NCI-H128 (cell line): ENCODE measurements at regions not wholly inside any gene's neighbourhood (a gene's known extent, or its start where the extent isn't known, plus 50 kb on each side); places are given as distances from the start of the nearest gene placed in this dataset.

Experiments used
- DNase-seq: peaks from one replicate; lab custom pipeline; 2025; ENCODE audit not compliant: unreplicated experiment; lab: John Stamatoyannopoulos, UW

DNA sequence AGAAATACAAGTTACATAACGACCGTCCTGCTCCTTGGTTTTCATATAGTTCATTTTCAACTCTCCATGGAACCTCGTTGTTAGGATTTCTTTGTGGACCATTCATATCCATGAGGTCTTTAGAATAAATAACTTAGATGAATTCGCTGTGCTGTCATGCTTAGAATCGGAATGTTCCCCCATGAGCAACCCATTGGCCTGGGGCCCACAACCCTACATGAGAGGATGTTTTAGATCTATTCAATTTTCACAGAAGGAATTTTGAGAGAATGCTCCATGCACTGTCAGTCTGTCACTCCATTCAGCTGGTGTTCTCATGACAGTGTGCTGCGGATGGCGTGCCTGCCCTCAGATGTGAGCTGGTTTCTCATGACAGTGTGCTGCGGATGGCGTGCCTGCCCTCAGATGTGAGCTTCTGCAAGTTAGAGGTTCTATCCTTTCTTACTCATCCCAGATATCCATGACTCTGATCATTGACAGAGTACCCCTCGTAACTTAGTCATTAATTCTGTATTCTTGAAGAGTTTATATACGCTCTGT is 1193.1 kb downstream of the EFNB2 start:
- no peak for DNase-seq

DNA sequence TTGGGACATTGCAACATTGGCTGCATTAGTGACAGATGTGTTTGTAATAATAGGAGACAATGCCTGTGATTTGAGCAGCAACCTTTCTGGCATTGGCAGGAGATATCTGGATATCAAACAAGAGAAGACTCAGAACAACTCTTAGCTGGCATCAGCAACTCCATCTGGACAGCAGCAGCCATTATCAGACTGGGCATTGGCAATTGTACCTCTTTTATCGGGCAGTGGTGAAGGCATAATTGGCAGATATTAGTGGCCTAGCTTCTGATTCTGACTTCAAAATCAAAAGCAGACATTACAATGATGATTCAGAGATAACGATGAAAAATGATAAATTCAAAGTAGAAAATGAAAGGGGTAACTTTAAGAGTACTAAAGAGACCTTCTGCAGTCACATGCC is 1193.7 kb downstream of the EFNB2 start:
- no peak for DNase-seq

GRCh38 chr13:105341256-105341655 is 1194.2 kb downstream of the EFNB2 start:
- DNase-seq = no peak

- no peak for DNase-seq
These were observed 1195.3 kb downstream of the EFNB2 start for GRCh38 chr13:105340061-105340606.

GRCh38 chr13:105338773-105339172 is 1196.7 kb downstream of the EFNB2 start:
- DNase-seq = no peak

GRCh38 chr13:105338006-105338405 is 1197.5 kb downstream of the EFNB2 start:
- DNase-seq = no peak

DNA sequence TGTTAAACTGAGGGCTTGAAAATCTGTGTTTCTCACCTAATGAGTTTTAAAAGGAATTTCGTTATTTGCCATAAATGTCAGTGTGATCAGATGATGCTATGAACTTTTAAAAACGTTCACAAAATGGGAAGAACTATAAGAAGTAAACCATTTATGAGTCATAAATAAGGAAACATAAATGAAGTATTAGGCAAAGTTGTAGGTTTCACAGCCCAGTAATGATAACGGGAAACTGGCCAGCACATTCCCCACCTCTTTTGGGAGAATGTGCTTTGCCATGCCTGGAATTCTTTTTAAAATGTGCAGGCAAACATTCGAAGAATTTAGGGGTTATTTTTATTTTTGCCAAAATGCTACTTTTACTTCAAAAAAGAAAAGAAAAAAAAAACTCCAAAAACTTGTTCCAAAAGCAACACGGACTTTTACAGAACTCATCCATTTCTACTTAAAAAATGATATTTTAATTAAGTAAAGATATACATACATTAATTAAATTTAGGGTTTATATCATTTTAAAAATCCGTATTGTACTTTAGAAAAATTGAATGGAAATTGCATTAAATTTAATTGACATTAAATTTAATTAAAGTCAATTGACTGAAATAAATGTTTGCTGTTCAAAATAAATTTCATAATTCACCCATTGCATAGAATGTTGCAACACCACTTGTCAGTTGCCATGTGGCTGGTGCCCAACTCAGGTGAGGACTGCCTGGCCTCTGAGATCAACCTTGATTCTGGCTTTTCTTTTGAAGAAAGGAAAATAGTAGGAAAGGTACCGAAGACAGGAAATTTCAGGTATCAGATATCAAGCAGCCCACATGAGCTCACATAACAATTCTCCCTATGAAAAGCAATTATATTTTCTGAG is 1198.5 kb downstream of the EFNB2 start:
- no peak for DNase-seq

DNA sequence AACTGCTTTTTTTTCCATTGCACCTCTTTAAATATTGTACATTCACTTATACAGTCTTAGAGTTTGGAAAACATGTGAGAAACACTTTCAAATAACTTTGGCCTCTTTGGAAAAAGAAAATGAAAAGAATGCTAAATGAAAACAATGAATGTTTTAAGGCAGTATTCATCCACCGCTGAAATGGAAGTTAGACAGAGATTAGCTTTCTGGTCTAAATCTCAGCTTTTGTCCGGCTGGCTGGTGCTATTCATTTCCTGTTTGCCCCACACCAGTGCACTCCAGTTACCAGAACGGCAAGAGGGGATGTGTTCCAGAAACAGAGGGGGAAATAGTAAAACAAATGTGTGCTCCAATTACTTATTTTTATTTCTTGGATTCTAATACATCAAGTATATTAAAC is 1201.3 kb downstream of the EFNB2 start:
- no peak for DNase-seq

DNA sequence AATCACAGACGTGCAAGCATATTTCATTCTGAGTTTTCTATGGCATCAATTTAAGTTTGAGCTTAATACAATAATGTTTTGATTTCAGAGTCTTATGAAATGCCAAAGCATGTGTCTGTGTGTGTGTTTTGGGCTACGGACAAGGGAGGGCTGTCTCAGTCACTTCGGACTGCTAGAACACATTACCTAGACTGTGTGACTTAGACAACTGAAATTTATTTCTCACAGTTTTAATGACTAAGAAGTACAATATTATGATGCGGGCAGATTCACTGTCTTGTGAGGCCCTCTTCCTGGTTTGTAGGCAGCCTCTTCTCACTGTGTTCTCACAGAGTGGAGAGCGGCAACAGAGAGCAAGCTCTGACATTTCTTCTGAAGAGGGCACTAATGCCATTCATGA is 1202.0 kb downstream of the EFNB2 start:
- no peak for DNase-seq

DNA sequence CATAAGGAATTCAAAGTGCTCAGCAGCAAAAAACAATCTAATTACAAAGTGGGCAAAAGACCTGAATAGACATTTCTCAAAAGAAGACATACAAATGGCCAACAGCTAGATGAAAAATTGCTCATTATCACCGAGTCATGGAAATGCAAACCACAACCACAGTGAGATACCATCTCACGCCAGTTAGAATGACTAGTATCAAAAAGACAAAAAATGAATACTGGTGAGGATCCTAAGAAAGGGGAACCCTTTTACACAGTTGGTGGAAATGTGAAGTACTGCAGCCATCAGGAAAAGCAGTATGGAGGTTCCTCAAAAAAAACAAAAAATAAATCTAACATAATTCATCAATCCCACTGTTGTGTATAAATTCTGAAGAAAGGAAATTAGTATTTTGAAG is 1206.1 kb downstream of the EFNB2 start:
- no peak for DNase-seq

DNA sequence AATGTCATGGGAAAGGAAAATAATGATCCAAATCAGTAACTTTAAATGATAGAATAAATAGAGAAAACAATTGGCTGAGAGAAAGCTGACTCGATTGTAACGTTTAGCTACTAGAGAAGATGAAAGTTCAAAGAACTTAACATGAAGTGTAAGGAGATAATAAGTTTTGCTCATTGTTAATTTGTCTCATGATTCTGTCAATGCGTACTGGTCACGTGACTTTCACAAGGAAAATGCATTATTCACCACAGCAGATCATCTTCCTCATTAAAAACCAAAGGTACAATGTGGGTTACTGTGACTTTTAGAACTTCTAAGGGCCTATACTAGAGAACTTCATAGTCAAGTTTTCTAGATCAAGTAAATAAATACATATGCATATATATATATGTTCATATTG is 1207.2 kb downstream of the EFNB2 start:
- no peak for DNase-seq

DNA sequence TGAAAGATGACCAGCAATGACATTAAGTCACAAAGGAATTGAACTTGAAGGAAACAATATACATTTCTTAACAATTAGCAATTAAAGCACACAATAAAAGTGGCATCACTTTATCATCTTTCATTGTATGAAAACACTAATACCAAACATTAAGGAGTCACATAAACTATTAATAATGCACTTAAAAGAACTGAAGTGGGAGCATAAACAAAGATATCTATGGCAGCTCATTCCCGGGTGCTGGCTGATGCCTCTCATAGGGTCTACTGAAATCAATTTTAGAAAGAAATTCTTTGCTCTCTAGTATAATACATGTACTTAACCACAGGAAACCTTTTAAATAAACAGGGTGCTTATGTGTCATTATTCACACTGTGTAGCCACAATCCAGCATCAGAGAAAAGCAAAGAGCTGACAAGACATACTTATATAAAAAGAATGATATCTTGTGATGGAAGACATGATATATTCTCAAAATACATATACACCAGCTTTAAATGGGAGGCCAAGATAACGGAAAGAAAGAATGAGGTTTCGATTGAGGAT is 1207.8 kb downstream of the EFNB2 start:
- DNase-seq = peak; percentile 29

DNA sequence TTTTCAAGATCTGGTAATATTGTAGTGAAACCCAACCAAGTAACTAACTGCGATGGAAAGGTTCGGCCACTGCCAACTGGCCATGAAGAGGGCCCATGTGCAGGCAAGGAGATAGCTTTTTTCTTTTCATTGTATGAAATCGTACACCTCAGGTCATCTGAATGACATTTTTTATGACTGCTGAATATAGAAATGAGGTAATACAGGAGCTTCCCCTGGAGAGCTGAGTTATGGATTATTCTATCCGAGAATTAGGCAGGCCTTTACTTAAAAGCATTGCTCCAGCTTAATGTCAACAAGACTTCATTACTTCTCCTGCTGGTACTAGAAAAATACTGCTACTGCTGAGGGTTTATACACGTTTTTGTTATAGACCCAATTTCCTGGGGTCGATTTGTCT is 1215.6 kb downstream of the EFNB2 start:
- DNase-seq = no peak

DNA sequence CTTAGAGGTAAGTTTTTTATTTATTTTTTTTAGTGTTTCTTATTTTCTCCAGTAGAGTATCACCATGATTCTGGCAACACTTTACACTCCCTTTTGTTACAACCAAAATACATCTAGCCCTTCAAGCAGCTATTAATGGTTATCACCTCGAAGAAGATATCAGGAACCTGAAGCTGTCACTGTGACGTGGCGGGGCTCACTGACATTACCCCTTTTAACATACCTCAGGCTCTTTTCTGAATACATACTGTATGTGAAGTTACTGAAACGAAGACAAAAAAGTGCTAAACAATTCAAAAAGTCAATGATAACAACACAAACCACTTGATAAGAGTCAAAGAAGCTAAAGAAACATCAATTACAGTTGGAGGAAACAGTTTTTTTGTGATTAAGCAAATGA is 1218.7 kb downstream of the EFNB2 start:
- DNase-seq = no peak

DNA sequence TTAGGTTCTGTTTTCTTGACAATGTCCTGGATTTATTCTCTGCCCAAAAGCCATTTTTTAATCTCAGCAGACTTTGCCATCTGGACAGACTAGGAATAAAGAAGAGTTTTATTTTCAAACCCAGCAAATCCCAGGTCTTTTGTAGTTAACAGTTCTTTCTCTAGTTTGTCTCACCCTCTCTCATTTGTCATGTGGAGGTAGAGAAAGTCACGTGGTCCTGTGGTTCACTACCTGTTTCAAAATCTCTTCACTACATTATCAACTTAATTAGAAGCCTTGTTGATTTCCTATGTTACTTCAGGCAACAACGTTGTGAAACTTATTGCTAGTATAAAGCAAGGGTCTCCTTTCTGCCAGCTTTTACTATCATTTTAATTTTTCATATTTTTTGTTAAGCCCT is 1222.6 kb downstream of the EFNB2 start:
- DNase-seq = no peak

GRCh38 chr13:105311094-105311493 is 1224.4 kb downstream of the EFNB2 start:
- no peak for DNase-seq

DNA sequence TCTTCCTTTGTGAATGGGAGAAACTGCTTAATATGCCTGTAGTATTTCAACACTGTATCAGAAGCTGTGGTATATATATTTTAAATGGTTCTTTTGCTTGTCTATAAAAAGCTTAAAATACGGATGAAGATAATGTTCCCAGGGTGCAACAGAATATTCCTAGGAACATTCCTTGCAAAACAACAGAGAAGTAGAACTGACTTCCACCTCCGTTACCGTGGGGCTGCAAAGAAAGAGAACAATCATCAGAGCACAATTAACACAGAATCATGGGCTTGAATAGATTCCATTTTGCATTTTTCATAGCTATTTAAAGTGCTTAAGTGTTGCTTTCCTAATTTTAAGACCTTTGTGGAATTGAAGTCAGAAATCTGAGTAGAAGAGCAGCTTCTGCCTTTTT is 1227.7 kb downstream of the EFNB2 start:
- DNase-seq = no peak

DNA sequence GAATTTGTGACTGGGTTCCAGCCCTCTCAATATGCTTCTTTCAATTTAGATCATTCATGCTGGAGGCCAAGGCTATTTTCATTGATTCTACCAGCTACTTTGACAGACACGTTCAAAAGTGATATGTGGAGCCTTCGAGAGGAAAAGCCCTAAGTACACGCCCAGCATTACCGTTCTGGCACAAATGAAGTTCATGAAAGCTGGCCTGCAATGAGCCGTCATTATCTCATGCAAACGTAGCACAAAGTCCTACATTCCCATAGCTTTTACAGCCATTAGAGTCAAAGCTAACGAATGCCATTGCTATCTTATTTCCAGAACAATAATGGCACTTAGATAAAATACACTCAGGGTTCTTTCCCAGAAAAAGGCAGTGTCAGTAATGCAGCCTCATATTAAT is 1237.6 kb downstream of the EFNB2 start:
- DNase-seq = no peak

DNA sequence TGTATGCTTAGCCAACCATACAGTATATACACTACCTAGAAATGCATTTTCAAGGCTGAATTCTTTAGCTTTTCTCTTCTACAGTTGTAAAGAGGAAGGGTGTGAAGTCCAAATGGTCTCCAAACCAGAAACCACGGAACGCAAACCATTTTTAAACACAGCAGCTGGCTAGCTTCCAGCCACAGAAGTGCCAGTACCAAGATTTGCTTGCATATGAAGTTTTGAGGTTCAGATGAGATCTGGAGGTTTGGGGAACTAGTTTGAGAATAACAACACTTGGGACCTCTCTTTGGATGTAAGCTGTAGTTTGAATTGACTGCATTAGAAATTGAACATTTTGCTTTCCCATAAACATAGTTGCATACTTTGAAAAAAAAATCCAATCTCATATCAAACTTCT is 1243.5 kb downstream of the EFNB2 start:
- no peak for DNase-seq

GRCh38 chr13:105290596-105290995 is 1244.9 kb downstream of the EFNB2 start:
- no peak for DNase-seq

GRCh38 chr13:105285526-105285925 is 1249.9 kb downstream of the EFNB2 start:
- no peak for DNase-seq
